K562 (cell line): ENCODE measurements at regions not wholly inside any gene's neighbourhood (a gene's known extent, or its start where the extent isn't known, plus 50 kb on each side); places are given as distances from the start of the nearest gene placed in this dataset.

Experiments
- ATAC-seq: fragments of 200-7000 bp; cut with Tn5 transposase; 3 replicates; pipeline ENCODE4 v1.9.1; 2020; ENCODE audit warnings: moderate library complexity
- BruUV-seq: library from RNA; stranded (reverse); fragments of 400-500 nt; replicated peaks from 2 replicates; lab custom pipeline; 2021; lab: Mats Ljungman, UMichigan
- CTCF ChIA-PET: fragments of 300-600 bp; formaldehyde crosslinking; extraction: SDS; loops from one replicate; lab custom pipeline; 2021; ENCODE audit warnings: low intra/inter-chr PET ratio; lab: Yijun Ruan, JAX
- POLR2A ChIA-PET: fragments of 300-600, 350-650 bp; sonication (Branson Sonifier 250); formaldehyde crosslinking; extraction: SDS; loops from one replicate; lab custom pipeline; 2021; ENCODE audit warnings: antibody characterized with exemption, inconsistent platforms; lab: Yijun Ruan, JAX
- DNase-seq, 4 experiments: peaks; one replicate each; pipeline versions ENCODE4 v3.0.0 to v3.0.0-alpha.2; 2011 to 2018; ENCODE audit warnings: low spot score in 3 of 4, mixed read lengths in 3 of 4; ENCODE audit errors: extremely low read depth in 1 of 4
- FAIRE-seq: peaks from 2 replicates; lab custom pipeline; 2011; peaks lifted over from hg19 to GRCh38; lab: Jason Lieb, UNC
- H2AFZ ChIP-seq: 2 replicates; pipeline ENCODE4 v1.6.0; 2011; ENCODE audit warnings: low read depth, low read length, control low read depth, inconsistent platforms
- H3K27ac ChIP-seq: fragments of 200-600 bp; 3 replicates; pipeline ENCODE4 v1.8.0; 2011; ENCODE audit warnings: low read depth, mild to moderate bottlenecking, control low read depth, inconsistent platforms, low read length, moderate library complexity, mixed read lengths; ENCODE audit errors: extremely low read depth
- H3K27me3 ChIP-seq, 2 experiments: fragments of 300-600 bp in 1 of 2; 2 replicates in 1 of 2; 3 replicates in 1 of 2; pipeline versions ENCODE4 v1.6.0 to v1.8.0; 2011; ENCODE audit warnings: inconsistent platforms in 2 of 2, low read length in 2 of 2, mild to moderate bottlenecking in 1 of 2, mixed read lengths in 1 of 2, moderate library complexity in 1 of 2; ENCODE audit not compliant: control insufficient read depth in 2 of 2, insufficient read depth in 2 of 2
- H3K36me3 ChIP-seq: fragments of 300-600 bp; 3 replicates; pipeline ENCODE4 v1.8.0; 2011; ENCODE audit warnings: mild to moderate bottlenecking, low read length, inconsistent platforms; ENCODE audit not compliant: control insufficient read depth, insufficient read depth
- H3K4me1 ChIP-seq, 2 experiments: fragments of 200-600 bp in 1 of 2; replicated peaks in 1 of 2; 2 replicates in 1 of 2; 3 replicates in 1 of 2; pipeline versions ENCODE4 v1.5.1 to v1.8.0; 2011; ENCODE audit warnings: inconsistent platforms in 2 of 2, low read length in 2 of 2, mild to moderate bottlenecking in 1 of 2, mixed read lengths in 1 of 2, moderate library complexity in 1 of 2; ENCODE audit not compliant: control insufficient read depth in 2 of 2, insufficient read depth in 2 of 2
- H3K4me2 ChIP-seq: 2 replicates; pipeline ENCODE4 v1.6.1; 2011; ENCODE audit warnings: low read length, control low read depth, inconsistent platforms, mixed read lengths; ENCODE audit not compliant: insufficient read depth
- H3K4me3 ChIP-seq: fragments of 200-600 bp; sonication (generic), shearing (Covaris generic); 2 replicates; pipeline ENCODE4 v1.5.1; 2016; ENCODE audit warnings: control low read depth, inconsistent platforms
- H3K79me2 ChIP-seq: fragments of 200-600 bp; 3 replicates; pipeline ENCODE4 v1.8.0; 2011; ENCODE audit warnings: low read length, inconsistent platforms; ENCODE audit not compliant: control insufficient read depth, insufficient read depth
- H3K9ac ChIP-seq, 2 experiments: 2 replicates each; pipeline versions ENCODE4 v1.6.0 to v1.6.1; 2011; ENCODE audit warnings: low read depth in 2 of 2, low read length in 2 of 2, control low read depth in 1 of 2, inconsistent platforms in 1 of 2, mild to moderate bottlenecking in 1 of 2, mixed read lengths in 1 of 2; ENCODE audit not compliant: insufficient read depth in 1 of 2
- H3K9me1 ChIP-seq: one replicate; pipeline ENCODE4 v1.6.0; 2011; ENCODE audit warnings: inconsistent platforms, mild to moderate bottlenecking, low read length, moderate library complexity; ENCODE audit not compliant: control insufficient read depth, insufficient read depth
- H3K9me3 ChIP-seq: replicated peaks from 2 replicates; pipeline ENCODE4 v1.5.1; 2011; ENCODE audit warnings: low read depth, low read length, inconsistent platforms; ENCODE audit not compliant: control insufficient read depth, insufficient read depth
- H4K20me1 ChIP-seq: replicated peaks from 2 replicates; pipeline ENCODE4 v1.6.1; 2011; ENCODE audit warnings: low read length, inconsistent platforms, mixed read lengths; ENCODE audit not compliant: control insufficient read depth, insufficient read depth
- MEF2D ChIP-seq: conservative IDR thresholded peaks from 2 replicates; pipeline ENCODE4 v1.6.1; 2016; ENCODE audit warnings: low read depth, missing genetic modification characterization, missing compliant biosample characterization
- NFE2 ChIP-seq: IDR thresholded peaks from 2 replicates; pipeline ENCODE4 v1.6.1; 2014; ENCODE audit warnings: antibody characterized with exemption, low read depth
- TAF7 ChIP-seq: fragments of 450-650 bp; IDR thresholded peaks from 2 replicates; pipeline ENCODE4 v1.6.1; 2016; ENCODE audit warnings: missing genetic modification characterization, missing compliant biosample characterization
- TCFL5 ChIP-seq: fragments of 250-450 bp; sonication (Bioruptor Pico); conservative IDR thresholded peaks from 2 replicates; pipeline ENCODE4 v1.6.1; 2021; ENCODE audit warnings: mild to moderate bottlenecking, moderate library complexity, matching md5 sums
- ZNF316 ChIP-seq: fragments of 450-650 bp; IDR thresholded peaks from 2 replicates; pipeline ENCODE4 v1.6.1; 2016
- WGBS: fragments of 100-300 bp; shearing (Covaris generic); methylation state at CpG from one replicate; pipeline ENCODE4 v1.1.6; 2016; ENCODE audit warnings: low coverage, mixed read lengths; ENCODE audit not compliant: insufficient coverage; ENCODE audit errors: missing lambda C conversion rate; 5-methylcytosine and 5-hydroxymethylcytosine counted together
- in situ Hi-C: fragments of 300-500 bp; cut with MboI; formaldehyde crosslinking; loops from 4 replicates; pipeline ENCODE4 v1.15.0; 2018; ENCODE audit warnings: inconsistent platforms, mixed read lengths
- intact Hi-C: fragments of 100-400 bp; cut with micrococcal nuclease; formaldehyde crosslinking; loops from 2 replicates; pipeline ENCODE4 v1.14.2; 2022
- TF ChIP-seq, protein P1 (sequence below): sonication (generic); formaldehyde crosslinking; IDR thresholded peaks from 2 replicates; pipeline ENCODE4 v1.8.0; 2023; ENCODE audit warnings: mild to moderate bottlenecking, missing genetic modification reagents
- TF ChIP-seq, protein P2 (sequence below): sonication (generic); formaldehyde crosslinking; IDR thresholded peaks from 2 replicates; pipeline ENCODE4 v1.8.1; 2023; ENCODE audit warnings: mild to moderate bottlenecking, missing genetic modification reagents, moderate library complexity
- TF ChIP-seq, protein P3 (sequence below): fragments of 450-650 bp; IDR thresholded peaks from 2 replicates; pipeline ENCODE4 v1.6.1; 2017; ENCODE audit warnings: antibody characterized with exemption, mild to moderate bottlenecking
- TF ChIP-seq, protein P4 (sequence below): fragments of 250-450 bp; sonication (Bioruptor Pico); IDR thresholded peaks from 2 replicates; pipeline ENCODE4 v1.5.0; 2021; ENCODE audit warnings: mild to moderate bottlenecking, borderline replicate concordance

DNA sequence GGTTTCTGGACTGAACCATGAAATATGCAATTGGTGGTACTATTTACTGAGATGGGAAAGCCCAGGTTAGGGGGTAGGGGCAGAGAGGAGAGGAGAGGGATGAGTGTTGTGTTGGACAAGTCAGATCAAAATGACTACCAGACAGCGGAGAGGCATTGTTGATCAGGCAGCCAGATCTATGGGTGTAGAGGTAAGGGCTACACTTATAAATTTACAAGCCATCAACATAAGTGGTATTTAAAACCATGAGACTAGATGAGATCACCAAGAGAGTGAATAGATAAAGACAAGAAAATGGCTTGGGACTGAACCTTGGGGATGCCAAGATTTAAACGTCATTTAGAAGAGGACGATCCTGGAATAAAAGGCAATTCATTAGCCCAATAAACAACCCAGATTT, 123.4 kb downstream of the NXPE2 start (continued):
- TF ChIP-seq MEF2D (tag): no peak
- TF ChIP-seq TCFL5 (CRISPR knock-in tag): no peak
- TF ChIP-seq, protein P1, sequence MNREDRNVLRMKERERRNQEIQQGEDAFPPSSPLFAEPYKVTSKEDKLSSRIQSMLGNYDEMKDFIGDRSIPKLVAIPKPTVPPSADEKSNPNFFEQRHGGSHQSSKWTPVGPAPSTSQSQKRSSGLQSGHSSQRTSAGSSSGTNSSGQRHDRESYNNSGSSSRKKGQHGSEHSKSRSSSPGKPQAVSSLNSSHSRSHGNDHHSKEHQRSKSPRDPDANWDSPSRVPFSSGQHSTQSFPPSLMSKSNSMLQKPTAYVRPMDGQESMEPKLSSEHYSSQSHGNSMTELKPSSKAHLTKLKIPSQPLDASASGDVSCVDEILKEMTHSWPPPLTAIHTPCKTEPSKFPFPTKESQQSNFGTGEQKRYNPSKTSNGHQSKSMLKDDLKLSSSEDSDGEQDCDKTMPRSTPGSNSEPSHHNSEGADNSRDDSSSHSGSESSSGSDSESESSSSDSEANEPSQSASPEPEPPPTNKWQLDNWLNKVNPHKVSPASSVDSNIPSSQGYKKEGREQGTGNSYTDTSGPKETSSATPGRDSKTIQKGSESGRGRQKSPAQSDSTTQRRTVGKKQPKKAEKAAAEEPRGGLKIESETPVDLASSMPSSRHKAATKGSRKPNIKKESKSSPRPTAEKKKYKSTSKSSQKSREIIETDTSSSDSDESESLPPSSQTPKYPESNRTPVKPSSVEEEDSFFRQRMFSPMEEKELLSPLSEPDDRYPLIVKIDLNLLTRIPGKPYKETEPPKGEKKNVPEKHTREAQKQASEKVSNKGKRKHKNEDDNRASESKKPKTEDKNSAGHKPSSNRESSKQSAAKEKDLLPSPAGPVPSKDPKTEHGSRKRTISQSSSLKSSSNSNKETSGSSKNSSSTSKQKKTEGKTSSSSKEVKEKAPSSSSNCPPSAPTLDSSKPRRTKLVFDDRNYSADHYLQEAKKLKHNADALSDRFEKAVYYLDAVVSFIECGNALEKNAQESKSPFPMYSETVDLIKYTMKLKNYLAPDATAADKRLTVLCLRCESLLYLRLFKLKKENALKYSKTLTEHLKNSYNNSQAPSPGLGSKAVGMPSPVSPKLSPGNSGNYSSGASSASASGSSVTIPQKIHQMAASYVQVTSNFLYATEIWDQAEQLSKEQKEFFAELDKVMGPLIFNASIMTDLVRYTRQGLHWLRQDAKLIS: no peak
- no peak for TF ChIP-seq TAF7 (tag)

DNA sequence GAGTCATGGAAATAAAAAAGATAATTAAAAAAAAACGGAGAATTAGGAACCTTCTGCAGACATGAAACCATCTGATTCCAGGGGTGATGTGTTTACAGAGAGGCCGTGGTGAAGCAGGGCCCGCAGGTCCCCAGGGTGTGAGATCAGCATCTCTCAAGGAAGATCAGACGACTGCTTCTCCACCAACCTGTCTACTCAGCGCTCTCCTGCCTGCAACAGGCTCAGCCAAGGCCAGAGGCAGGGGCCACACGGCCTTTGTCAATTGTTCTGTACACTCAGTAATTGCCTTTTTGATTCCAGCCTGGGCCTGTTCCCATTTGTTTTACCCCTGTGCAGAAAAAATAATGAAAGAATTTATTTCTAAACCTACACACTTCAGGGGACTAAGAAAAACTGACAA, 124.6 kb downstream of the NXPE2 start:
- FAIRE-seq: no peak
- Histone ChIP-seq H3K4me2 (no peak overlapping the region), H3K36me3 (no peaks in the 10 kb centered on the region), H3K27me3 (no peaks in the 10 kb centered on the region), H3K9me3 (no peaks in the 10 kb centered on the region), H3K9me1 (no peaks in the 10 kb centered on the region), H4K20me1 (no peaks in the 10 kb centered on the region), H3K79me2 (no peaks in the 10 kb centered on the region), H3K9ac (no peak overlapping the region), H3K4me1 (no peaks in the 10 kb centered on the region), H3K4me3 (no peak overlapping the region), H2AFZ (no peak overlapping the region), H3K27ac (no peak overlapping the region)
- DNase-seq: no peak
- BruUV-seq: no TSS peak
- intact Hi-C loops (no loop called here), in situ Hi-C loops (no loop called here)
- ChIA-PET POLR2A (no interaction called here), CTCF (no interaction called here)
- no peak for ATAC-seq
- 0% methylated on average over 6 of the region's 6 CpGs for WGBS
- TF ChIP-seq, protein P2, sequence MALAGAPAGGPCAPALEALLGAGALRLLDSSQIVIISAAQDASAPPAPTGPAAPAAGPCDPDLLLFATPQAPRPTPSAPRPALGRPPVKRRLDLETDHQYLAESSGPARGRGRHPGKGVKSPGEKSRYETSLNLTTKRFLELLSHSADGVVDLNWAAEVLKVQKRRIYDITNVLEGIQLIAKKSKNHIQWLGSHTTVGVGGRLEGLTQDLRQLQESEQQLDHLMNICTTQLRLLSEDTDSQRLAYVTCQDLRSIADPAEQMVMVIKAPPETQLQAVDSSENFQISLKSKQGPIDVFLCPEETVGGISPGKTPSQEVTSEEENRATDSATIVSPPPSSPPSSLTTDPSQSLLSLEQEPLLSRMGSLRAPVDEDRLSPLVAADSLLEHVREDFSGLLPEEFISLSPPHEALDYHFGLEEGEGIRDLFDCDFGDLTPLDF (CRISPR knock-in tag): no peak
- no peak for TF ChIP-seq ZNF316
- TF ChIP-seq, protein P3, sequence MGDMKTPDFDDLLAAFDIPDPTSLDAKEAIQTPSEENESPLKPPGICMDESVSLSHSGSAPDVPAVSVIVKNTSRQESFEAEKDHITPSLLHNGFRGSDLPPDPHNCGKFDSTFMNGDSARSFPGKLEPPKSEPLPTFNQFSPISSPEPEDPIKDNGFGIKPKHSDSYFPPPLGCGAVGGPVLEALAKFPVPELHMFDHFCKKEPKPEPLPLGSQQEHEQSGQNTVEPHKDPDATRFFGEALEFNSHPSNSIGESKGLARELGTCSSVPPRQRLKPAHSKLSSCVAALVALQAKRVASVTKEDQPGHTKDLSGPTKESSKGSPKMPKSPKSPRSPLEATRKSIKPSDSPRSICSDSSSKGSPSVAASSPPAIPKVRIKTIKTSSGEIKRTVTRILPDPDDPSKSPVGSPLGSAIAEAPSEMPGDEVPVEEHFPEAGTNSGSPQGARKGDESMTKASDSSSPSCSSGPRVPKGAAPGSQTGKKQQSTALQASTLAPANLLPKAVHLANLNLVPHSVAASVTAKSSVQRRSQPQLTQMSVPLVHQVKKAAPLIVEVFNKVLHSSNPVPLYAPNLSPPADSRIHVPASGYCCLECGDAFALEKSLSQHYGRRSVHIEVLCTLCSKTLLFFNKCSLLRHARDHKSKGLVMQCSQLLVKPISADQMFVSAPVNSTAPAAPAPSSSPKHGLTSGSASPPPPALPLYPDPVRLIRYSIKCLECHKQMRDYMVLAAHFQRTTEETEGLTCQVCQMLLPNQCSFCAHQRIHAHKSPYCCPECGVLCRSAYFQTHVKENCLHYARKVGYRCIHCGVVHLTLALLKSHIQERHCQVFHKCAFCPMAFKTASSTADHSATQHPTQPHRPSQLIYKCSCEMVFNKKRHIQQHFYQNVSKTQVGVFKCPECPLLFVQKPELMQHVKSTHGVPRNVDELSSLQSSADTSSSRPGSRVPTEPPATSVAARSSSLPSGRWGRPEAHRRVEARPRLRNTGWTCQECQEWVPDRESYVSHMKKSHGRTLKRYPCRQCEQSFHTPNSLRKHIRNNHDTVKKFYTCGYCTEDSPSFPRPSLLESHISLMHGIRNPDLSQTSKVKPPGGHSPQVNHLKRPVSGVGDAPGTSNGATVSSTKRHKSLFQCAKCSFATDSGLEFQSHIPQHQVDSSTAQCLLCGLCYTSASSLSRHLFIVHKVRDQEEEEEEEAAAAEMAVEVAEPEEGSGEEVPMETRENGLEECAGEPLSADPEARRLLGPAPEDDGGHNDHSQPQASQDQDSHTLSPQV: no peak
- TF ChIP-seq, protein P4, sequence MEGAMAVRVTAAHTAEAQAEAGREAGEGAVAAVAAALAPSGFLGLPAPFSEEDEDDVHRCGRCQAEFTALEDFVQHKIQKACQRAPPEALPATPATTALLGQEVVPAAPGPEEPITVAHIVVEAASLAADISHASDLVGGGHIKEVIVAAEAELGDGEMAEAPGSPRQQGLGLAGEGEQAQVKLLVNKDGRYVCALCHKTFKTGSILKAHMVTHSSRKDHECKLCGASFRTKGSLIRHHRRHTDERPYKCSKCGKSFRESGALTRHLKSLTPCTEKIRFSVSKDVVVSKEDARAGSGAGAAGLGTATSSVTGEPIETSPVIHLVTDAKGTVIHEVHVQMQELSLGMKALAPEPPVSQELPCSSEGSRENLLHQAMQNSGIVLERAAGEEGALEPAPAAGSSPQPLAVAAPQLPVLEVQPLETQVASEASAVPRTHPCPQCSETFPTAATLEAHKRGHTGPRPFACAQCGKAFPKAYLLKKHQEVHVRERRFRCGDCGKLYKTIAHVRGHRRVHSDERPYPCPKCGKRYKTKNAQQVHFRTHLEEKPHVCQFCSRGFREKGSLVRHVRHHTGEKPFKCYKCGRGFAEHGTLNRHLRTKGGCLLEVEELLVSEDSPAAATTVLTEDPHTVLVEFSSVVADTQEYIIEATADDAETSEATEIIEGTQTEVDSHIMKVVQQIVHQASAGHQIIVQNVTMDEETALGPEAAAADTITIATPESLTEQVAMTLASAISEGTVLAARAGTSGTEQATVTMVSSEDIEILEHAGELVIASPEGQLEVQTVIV (CRISPR knock-in tag): no peak
- TF ChIP-seq NFE2: no peak
